ENCODE measurements at regions not wholly inside any gene's neighbourhood (a gene's known extent, or its start where the extent isn't known, plus 50 kb on each side); places are given as distances from the start of the nearest gene placed in this dataset.
A peak's percentile ranks its signal among the peaks of the same experiment; 100 is the strongest.

DNA sequence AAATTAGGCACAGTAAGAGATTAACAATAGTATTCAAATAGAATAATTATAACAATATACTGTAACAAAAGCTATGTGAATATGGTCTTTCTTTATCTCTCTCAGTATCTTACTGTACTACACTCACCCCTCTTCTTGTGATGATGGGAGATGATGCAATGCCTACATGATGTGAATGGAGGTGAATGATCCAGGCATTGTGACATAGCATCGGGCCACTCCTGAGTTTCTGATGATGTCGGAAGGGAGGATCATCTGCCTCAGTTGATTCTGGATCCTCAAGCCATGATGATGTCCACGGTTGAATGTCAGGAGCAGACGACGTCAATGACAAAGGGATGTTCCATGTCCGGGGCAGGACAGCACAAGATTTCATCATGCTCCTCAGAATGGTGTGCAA, 268.3 kb upstream of the MGAT5 start:
- Histone ChIP-seq H3K36me3 (ENCODE audit: control insufficient read depth, insufficient read depth, low read length) (no peaks in the 10 kb centered on the region), H2AK5ac (ENCODE audit: low read depth, low read length) (peak overlapping the region; percentile 59), H2BK5ac (ENCODE audit: low read depth, low read length, poor library complexity, severe bottlenecking) (peak overlapping the region; percentile 58), H3K27me3 (ENCODE audit: control insufficient read depth, insufficient read depth, low read length) (no peaks in the 10 kb centered on the region), H3K4me2 (ENCODE audit: low read depth, low read length) (no peak overlapping the region), H3K9ac (ENCODE audit: low read depth, low read length) (no peak overlapping the region), H4K20me1 (ENCODE audit: insufficient read depth, low read length) (no peaks in the 10 kb centered on the region), H3K14ac (replicated peaks; ENCODE audit: low read depth, low read length) (peak overlapping the region; percentile 91), H2BK20ac (ENCODE audit: low read depth, low read length) (peak overlapping the region; percentile 96), H2AFZ (replicated peaks; ENCODE audit: low read length, poor library complexity) (peak overlapping the region; percentile 4), H2BK15ac (ENCODE audit: low read depth, low read length) (peak overlapping the region; percentile 91; the same call in 2 of the 3 replicates), H3K56ac (ENCODE audit: extremely low read depth, insufficient read depth, low read length) (no peak overlapping the region), H3K9me3 (ENCODE audit: control insufficient read depth, insufficient read depth, low read length) (no peaks in the 10 kb centered on the region), H3K4me1 (ENCODE audit: control insufficient read depth, insufficient read depth, low read length) (peaks cover 13% of the 10 kb centered on the region), H4K5ac (ENCODE audit: low read depth, low read length) (peak overlapping the region; percentile 26), H4K8ac (ENCODE audit: low read depth in 2 of 2, low read length in 2 of 2) (peak overlapping the region; percentile 31 to 33; a peak in 3 of 4 replicates), H3K79me1 (ENCODE audit: low read depth in 1 of 2, low read length in 2 of 2) (no peaks in the 10 kb centered on the region), H3K4me3 (ENCODE audit: insufficient read depth, low read depth, low read length) (no peak overlapping the region), H3K9me1 (ENCODE audit: insufficient read depth, low read length) (peaks cover 6% of the 10 kb centered on the region), H3K4ac (ENCODE audit: low read depth, low read length) (peak overlapping the region; percentile 71), H2AK9ac (replicated peaks; ENCODE audit: low read depth, low read length, poor library complexity) (no peak overlapping the region), H3K18ac (ENCODE audit: low read depth, low read length) (peak overlapping the region; percentile 73), H3K23ac (ENCODE audit: low read depth, low read length) (peak overlapping the region; percentile 13; the same call in 1 of the 2 replicates), H2BK120ac (ENCODE audit: low read depth, low read length) (peak overlapping the region; percentile 93), H4K91ac (ENCODE audit: insufficient read depth, low read depth, low read length) (peak overlapping the region; percentile 81), H3K27ac (ENCODE audit: insufficient read depth, low read length) (peak overlapping the region; percentile 16; the same call in 1 of the 2 replicates)
- POLR2A ChIA-PET (ENCODE audit: unreplicated experiment) = no interaction called here
- CTCF ChIA-PET = interaction anchor here (1.8 kb wide), 1 partner anchor 17 kb away, joined by 4 read pairs; no protein-coding TSS in a partner anchor
- in situ Hi-C loops (cut with MboI; ENCODE audit: low sequenced_read_pairs) = no loop called here
- ATAC-seq (ENCODE audit: low read depth) (no peak), DNase-seq (peak; percentile 12)
- 90% methylated on average over 4 of the region's 6 CpGs; no CpG with 5 or more reads in 1 of the 2 experiments for WGBS, 2 experiments (ENCODE audit: extremely low coverage in 2 of 2, insufficient read length in 1 of 2)
- intact Hi-C loops (cut with micrococcal nuclease) = no loop called here
- TF ChIP-seq CEBPB (IDR thresholded peaks at IDR 0.05; ENCODE audit: low read depth, low read length) = peak; percentile 82
- TF ChIP-seq, protein P1, sequence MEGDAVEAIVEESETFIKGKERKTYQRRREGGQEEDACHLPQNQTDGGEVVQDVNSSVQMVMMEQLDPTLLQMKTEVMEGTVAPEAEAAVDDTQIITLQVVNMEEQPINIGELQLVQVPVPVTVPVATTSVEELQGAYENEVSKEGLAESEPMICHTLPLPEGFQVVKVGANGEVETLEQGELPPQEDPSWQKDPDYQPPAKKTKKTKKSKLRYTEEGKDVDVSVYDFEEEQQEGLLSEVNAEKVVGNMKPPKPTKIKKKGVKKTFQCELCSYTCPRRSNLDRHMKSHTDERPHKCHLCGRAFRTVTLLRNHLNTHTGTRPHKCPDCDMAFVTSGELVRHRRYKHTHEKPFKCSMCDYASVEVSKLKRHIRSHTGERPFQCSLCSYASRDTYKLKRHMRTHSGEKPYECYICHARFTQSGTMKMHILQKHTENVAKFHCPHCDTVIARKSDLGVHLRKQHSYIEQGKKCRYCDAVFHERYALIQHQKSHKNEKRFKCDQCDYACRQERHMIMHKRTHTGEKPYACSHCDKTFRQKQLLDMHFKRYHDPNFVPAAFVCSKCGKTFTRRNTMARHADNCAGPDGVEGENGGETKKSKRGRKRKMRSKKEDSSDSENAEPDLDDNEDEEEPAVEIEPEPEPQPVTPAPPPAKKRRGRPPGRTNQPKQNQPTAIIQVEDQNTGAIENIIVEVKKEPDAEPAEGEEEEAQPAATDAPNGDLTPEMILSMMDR (conservative IDR thresholded peaks at IDR 0.05; ENCODE audit: low read depth, low read length) = no peak
- no peak for TF ChIP-seq POLR2A (IDR thresholded peaks at IDR 0.05; ENCODE audit: low read depth, low read length)
- BruUV-seq (replicated peaks) = no TSS peak
- dilution Hi-C loops (cut with HindIII; ENCODE audit: low sequenced_read_pairs, unreplicated experiment) = no loop called here
